Urinary bladder (tissue), 3 donors: ENCODE measurements at regions not wholly inside any gene's neighbourhood (a gene's known extent, or its start where the extent isn't known, plus 50 kb on each side); places are given as distances from the start of the nearest gene placed in this dataset.
"Not testable (repeated sequence)": the region's sequence is repeated elsewhere in the genome, so short reads cannot be mapped to it uniquely, and the experiment has no call there.

Source experiments
- DNase-seq: peaks from one replicate; pipeline ENCODE4 v3.0.0-alpha.2; 2015; ENCODE audit errors: extremely low spot score
- H3K27ac ChIP-seq: one replicate; pipeline ENCODE4 v1.5.1; 2013; ENCODE audit warnings: low read depth, mild to moderate bottlenecking, moderate library complexity
- H3K36me3 ChIP-seq: one replicate; pipeline ENCODE4 v1.6.1; 2013; ENCODE audit warnings: mild to moderate bottlenecking, moderate library complexity; ENCODE audit not compliant: insufficient read depth
- H3K4me1 ChIP-seq: one replicate; pipeline ENCODE4 v1.6.1; 2013; ENCODE audit warnings: mild to moderate bottlenecking, moderate library complexity; ENCODE audit not compliant: insufficient read depth
- H3K4me3 ChIP-seq: one replicate; pipeline ENCODE4 v1.5.1; 2013; ENCODE audit warnings: low read depth, low read length
- WGBS: extraction: QIAGEN DNeasy Blood & Tissue Kit; methylation state at CpG from one replicate; pipeline ENCODE4 v1.1.7; 2013; 5-methylcytosine and 5-hydroxymethylcytosine counted together
- donor health status: healthy with polysubstance abuse.
- donor health status: healthy.

DNA sequence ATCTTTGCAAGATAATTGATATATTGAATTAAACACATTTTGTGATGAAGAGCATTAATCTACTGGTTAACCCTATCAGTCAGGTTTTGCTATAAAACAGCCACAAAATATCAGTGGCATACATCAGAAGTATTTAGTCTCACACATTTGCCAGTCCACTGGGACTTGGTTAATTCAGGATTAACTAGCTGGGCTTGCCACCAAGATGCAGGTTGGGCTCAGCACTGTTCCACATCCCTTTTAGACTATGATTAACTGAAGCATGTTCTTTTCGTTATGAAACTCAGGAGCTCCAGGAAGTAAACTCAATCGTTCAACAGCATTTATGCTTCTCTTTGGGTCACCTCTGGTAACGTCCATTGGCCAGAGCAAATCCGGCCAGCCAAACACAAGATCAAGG lies 538.1 kb upstream of the HS3ST1 start:
- H3K36me3 ChIP-seq: no peaks in the 10 kb centered on the region
- H3K4me3 ChIP-seq: no peak overlapping the region
- no peaks in the 10 kb centered on the region for H3K4me1 ChIP-seq
- WGBS: 50% methylated on average over 4 of the region's 4 CpGs
- no peak overlapping the region for H3K27ac ChIP-seq
- DNase-seq: no peak

DNA sequence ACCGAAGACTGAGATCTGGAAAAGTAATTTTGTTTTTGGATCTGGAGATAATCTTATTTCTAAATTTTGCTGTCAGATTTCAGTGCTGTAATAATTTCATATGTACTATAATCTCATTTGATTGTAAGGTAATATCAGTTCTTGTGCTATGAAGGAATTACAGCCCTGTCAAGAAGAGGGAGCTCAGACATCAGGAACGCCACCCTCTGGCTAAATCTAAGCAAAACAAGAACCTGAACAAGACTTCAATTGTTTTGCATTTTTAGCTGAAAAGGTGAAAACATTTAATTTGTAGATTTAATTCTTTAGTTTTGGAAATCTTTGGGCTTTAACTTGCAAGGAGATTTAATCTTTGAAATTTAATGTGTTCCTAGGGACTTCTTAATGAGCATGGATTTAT lies 525.4 kb upstream of the HS3ST1 start:
- H3K36me3 ChIP-seq: no peaks in the 10 kb centered on the region
- DNase-seq: no peak
- 70% methylated on average over 2 of the region's 2 CpGs for WGBS
- no peaks in the 10 kb centered on the region for H3K4me1 ChIP-seq
- H3K4me3 ChIP-seq: no peak overlapping the region
- H3K27ac ChIP-seq: no peak overlapping the region

DNA sequence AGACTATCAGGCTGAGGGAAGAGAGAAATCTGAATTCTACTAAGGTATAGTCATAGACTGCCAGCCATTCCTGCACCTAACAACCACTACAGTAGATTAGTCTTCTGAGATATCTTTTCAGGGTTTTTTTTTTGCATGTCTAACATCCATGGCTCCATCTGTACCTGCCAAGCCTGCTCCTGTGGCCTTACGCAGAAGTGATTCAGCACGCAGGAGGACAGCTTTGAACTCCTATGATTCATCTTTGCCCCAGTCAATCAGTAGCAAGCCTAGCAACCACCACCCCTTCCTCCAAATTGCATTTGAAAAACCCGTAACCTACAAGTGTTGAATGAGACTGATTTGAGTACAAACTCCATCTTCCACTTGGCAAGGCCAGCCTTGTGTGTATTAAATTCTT lies 520.7 kb upstream of the HS3ST1 start:
- no peaks in the 10 kb centered on the region for H3K36me3 ChIP-seq
- no peak for DNase-seq
- H3K27ac ChIP-seq: no peak overlapping the region
- H3K4me3 ChIP-seq: no peak overlapping the region
- 96% methylated on average over 3 of the region's 3 CpGs for WGBS
- H3K4me1 ChIP-seq: no peaks in the 10 kb centered on the region

DNA sequence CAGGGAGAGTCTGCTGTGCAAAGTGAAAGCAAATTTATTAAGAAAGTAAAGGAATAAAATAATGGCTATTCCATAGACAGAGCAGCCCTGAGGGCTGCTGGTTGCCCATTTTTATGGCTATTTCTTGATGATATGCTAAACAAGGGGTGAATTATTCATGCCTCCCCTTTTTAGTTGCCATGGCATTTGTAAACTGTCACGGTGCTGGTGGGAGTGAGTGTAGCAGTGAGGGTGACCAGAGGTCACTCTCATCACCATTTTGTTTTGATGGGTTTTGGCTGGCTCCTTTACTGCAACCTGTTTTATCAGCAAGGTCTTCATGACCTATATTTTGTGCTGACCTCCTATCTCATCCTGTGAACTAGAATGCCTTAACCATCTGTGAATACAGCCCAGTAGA lies 518.9 kb upstream of the HS3ST1 start:
- H3K4me3 ChIP-seq, DNase-seq, H3K4me1 ChIP-seq, H3K27ac ChIP-seq, H3K36me3 ChIP-seq: not testable (repeated sequence)
- WGBS: 47% methylated on average over 1 of the region's 1 CpG

DNA sequence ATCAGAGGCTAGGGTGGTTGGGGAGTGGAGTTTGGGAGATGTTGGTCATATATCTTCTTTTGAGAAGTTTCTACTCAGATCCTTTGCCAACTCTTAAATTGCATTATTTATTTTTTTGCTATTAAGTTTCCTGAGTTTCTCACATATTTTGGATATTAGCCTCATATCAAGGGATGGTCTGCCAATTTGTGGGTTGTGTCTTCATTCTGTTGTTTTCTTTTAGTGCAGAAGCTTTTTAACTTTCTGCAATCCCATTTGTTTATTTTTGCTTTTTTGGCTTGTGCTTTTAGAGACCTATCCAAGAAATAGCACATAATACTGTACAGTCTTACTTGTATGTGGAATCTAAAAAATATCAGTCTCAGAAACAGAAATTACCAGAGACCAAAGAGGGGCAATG lies 509.2 kb upstream of the HS3ST1 start:
- Histone ChIP-seq H3K27ac (no peak overlapping the region), H3K4me3 (no peak overlapping the region), H3K36me3 (no peaks in the 10 kb centered on the region), H3K4me1 (no peaks in the 10 kb centered on the region)
- DNase-seq: no peak

DNA sequence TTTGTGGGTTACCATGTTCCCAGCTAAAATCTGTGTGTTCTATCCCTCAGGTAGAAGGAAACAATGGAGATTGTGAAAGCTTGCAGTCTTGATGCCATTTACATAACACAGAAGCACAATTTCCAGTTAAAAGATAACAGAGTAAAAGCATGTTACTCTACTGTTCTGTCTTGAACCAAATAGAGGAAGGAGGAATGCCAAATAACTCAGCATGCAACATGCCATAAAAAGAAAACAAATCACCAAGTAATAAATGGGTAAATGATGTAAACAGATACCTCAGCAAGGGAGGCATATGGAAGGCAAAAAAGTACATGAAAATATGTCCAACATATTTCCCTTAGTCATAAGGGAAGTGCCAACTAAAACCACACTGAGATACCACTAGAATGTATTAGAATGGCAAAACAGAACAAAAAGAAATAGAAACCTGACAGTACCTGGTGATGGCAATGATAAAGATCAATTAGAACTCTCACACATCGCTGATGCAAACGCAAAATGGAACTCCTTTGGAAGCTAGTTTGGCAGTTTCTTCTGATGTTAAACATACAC lies 502.6 kb upstream of the HS3ST1 start:
- 79% methylated on average over 2 of the region's 2 CpGs for WGBS
- Histone ChIP-seq H3K4me3 (no peak overlapping the region), H3K27ac (no peak overlapping the region), H3K4me1 (no peaks in the 10 kb centered on the region), H3K36me3 (no peaks in the 10 kb centered on the region)
- no peak for DNase-seq

DNA sequence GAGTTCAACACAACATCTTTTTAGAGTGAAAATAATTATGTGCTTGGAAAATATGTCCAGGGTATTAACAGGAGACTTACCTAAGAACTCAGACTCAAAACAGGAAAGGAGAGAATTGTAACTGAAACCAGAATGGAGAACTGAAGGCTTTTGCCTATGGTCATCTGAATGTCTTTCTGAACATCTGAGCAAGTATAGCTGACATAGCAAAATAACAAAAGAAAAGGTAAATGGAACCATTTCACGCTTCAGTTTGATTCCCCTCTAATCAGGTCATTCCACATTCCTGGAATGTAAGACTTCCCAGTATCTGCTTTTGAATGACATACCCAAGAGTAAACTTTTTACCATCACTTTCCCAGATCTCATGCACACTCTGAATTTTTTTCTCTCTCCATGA lies 500.4 kb upstream of the HS3ST1 start:
- DNase-seq: no peak
- Histone ChIP-seq H3K27ac (no peak overlapping the region), H3K4me3 (no peak overlapping the region), H3K4me1 (no peaks in the 10 kb centered on the region), H3K36me3 (no peaks in the 10 kb centered on the region)
- 87% methylated on average over 1 of the region's 1 CpG for WGBS

DNA sequence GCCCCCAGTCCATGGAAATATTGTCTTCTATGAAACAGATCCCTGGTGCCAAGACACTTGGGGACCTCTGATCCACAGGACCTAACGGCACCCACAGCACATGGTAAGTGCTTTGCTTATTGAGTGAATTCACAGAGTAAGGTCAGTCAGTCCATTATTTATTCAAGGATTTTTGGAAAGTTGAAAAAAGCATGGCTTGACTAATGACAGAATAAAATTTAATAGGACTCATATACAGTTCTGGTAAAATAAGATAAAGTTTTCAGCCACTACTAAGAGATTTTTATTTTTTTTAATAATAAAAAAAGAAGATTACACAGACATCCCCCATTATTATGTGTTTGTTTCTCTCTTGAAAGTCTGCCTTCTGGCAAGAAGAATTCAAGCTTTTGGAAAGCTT lies 490.6 kb upstream of the HS3ST1 start:
- no peak overlapping the region for H3K4me3 ChIP-seq
- H3K27ac ChIP-seq: no peak overlapping the region
- DNase-seq: no peak
- no peaks in the 10 kb centered on the region for H3K4me1 ChIP-seq
- WGBS: 67% methylated on average over 1 of the region's 1 CpG
- H3K36me3 ChIP-seq: no peaks in the 10 kb centered on the region

DNA sequence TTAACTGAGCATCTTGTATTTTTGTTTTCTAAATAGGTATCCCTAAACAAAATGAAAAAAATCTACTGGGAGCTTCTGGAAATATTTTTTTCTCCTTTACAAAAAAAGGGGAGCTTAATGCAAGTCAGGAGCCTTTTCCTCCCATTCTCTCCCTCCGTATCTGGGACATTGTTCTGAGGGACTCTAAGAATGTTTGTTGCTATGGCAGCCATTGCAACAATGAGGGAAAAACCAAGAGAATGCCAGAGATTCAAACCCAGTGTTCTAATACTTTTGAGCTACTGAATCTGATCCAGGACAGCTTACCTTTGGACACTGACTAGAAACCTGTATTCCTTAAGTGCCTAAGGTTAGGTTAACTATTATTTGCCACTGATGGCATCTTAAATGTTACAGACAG lies 485.7 kb upstream of the HS3ST1 start:
- no peaks in the 10 kb centered on the region for H3K4me1 ChIP-seq
- no peaks in the 10 kb centered on the region for H3K36me3 ChIP-seq
- no peak overlapping the region for H3K4me3 ChIP-seq
- no peak for DNase-seq
- H3K27ac ChIP-seq: no peak overlapping the region
- WGBS: 26% methylated on average over 1 of the region's 1 CpG

DNA sequence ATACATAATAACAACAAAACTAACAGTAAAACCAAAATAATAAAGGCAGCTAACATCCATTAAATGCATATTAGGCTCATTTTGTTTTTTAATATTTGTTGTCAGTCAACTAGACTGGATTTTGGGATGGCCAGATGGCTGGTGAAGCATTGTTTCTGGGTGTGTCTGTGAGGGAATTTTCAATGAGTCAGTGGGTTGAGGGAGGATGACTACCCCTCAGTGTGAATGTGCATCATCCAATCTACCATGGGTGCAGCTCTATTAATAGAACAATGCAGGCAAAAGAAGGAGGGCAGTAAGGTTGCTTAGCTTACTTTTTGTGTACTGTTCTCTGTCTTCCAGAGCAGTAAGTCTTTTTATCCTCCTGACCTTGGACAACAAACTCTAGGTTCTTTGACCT lies 484.2 kb upstream of the HS3ST1 start:
- H3K36me3 ChIP-seq: no peaks in the 10 kb centered on the region
- H3K4me1 ChIP-seq: no peaks in the 10 kb centered on the region

DNA sequence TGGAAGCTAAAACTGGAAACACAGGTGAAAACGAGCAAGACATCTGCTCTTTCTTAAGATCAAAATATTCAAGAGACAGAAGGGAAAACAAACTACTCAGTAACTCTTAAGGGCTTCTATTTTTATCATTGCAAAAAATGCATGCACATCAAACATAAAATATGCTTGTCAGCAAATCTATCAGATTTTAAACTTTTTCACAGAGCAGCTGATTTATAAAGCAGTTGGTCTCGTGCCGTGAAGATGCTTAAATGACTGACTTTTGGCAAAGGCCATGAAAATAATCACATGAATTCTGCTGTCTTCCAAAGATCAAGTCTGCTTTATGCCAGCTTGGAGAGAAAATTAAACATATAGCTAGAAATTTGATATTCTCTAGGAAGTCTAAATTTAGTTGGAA lies 482.1 kb upstream of the HS3ST1 start:
- no peaks in the 10 kb centered on the region for H3K4me1 ChIP-seq
- H3K4me3 ChIP-seq: no peak overlapping the region
- WGBS: 70% methylated on average over 3 of the region's 3 CpGs
- no peak overlapping the region for H3K27ac ChIP-seq
- DNase-seq: no peak
- H3K36me3 ChIP-seq: no peaks in the 10 kb centered on the region

More for the DNA sequence above, 484.2 kb upstream of the HS3ST1 start:
- DNase-seq: no peak
- Histone ChIP-seq H3K4me3 (no peak overlapping the region), H3K27ac (no peak overlapping the region)

DNA sequence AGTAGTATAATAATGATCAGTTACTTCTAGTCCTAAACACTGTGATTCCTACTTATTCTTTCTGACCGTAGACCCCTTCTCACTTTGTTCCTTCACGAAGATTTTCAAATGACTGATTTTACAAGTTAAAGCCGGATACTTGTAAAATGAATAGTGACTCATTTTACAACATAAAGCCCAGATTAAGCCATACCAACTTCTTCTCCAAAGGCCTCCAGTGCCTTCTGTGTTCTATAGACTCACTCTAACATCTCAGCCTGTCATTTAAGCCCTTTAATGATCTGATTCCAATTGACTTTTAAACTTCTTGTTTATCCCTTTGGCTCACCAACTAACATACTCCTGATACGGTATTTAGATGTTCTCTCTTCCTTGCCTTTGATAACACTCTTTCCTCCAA lies 480.0 kb upstream of the HS3ST1 start:
- DNase-seq: no peak
- H3K4me1 ChIP-seq: peaks cover 1% of the 10 kb centered on the region
- no peak overlapping the region for H3K4me3 ChIP-seq
- 75% methylated on average over 4 of the region's 4 CpGs for WGBS
- H3K36me3 ChIP-seq: no peaks in the 10 kb centered on the region
- H3K27ac ChIP-seq: no peak overlapping the region

DNA sequence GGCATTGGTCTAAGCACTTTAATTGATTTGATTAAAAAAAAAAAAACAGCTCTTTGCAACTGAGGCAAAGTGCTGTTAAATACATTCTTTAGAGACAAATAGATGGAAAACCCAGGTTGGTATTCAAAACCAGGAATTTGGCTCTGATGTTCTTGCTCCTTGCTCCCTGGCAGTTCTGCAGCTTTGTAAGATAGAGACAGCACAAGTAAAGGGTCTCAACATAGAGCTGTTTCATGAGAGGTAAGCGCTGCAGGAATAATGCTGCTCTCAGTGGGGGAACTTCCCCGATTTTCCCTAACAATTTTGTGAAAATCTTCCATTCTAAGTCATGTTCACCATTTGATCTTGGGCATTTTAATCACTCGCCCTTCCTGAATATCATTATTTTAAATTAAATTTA lies 479.5 kb upstream of the HS3ST1 start:
- no peak overlapping the region for H3K27ac ChIP-seq
- WGBS: 89% methylated on average over 3 of the region's 3 CpGs
- DNase-seq: no peak
- no peaks in the 10 kb centered on the region for H3K36me3 ChIP-seq
- peaks cover 1% of the 10 kb centered on the region for H3K4me1 ChIP-seq
- no peak overlapping the region for H3K4me3 ChIP-seq

DNA sequence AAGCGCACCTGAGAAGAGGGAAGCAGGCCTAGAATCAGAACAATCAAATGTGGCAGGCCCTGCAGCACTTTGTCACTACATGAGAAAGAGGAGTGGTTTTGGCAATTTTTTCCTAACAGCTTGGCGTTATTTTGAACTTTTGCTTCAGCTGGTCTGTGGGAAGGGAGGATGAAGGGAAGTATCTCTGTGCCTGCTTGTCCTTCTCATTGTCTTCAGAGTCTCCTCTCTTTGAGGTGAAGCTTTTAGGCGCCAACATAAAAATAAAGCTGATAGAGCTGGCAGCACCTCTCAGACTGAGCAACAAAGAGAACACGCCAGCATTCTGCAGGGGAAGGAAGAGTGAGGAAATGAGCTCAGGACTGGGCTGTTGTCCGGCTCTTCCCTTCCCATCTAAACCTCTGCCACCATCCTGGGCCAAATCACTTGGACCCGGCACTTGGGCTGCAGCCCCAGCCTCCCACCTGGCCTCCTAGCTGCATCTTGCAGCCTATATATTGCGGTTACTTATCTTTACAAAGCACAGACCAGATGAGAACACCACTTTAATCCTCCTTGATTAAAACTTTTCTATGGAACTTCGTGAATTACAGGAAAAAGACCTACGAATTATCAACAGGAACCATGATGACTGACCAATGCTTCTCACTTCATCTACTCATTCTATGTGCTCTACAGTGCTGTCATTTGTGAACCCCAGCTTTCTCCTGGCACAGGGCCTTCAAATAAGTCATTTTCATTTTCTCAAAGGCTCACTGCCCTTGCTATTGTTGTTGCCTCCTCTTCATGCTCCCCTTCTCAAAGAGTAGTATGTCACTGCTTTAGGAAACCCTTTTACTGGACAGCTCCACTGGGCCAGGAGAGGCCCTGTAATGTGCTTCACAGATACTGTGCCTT lies 476.4 kb upstream of the HS3ST1 start:
- no peaks in the 10 kb centered on the region for H3K36me3 ChIP-seq
- H3K4me1 ChIP-seq: peaks cover 1% of the 10 kb centered on the region
- H3K27ac ChIP-seq: no peak overlapping the region
- 64% methylated on average over 9 of the region's 9 CpGs for WGBS
- DNase-seq: peak; percentile 18
- no peak overlapping the region for H3K4me3 ChIP-seq
